ENCODE measurements at regions not wholly inside any gene's neighbourhood (a gene's known extent, or its start where the extent isn't known, plus 50 kb on each side); places are given as distances from the start of the nearest gene placed in this dataset.

DNA sequence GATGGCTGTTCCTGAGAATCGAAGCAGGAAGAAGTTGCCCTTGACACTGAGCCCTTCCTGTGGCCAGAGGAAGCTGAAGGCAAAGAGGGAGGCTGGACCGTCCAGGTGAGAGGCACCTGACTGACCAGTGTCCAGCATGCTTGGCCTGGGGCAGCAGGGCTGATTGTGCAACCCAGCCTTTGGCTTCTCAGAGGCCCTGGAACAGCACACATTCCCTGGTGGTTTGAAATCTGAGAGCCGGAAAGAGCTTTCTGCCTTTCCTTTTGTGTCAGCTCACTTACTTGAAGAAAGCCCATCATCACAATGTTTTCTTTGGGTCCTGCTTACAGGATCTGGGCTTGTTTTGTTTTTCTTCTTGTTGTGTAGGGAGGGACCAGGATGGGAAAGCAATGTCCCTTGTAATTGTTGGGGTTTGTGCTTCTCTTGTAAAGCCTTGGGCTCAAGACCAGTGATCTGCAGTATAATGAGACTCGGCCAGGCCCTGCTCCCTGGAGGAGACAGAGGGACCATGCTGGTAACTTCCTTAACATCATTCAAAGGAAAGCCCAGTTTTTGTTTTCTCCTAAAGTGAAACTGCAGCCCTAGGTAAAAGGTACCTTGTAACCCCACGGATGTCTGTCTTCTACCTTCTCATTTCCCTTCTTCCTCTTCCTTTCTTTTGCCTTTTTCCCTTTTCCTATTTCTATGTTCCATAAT, 213.7 kb downstream of the NXNL2 start:
- ChIA-PET CTCF (interaction anchor here (0.6 kb wide), 2 partner anchors 125 to 734 kb away, joined by 3 to 7 read pairs; no protein-coding TSS in a partner anchor), POLR2A (ENCODE audit: low non-redundant PET) (interaction anchor here (0.5 kb wide), 1 partner anchor 803 kb away, joined by 8 read pairs; no protein-coding TSS in a partner anchor)
- DNase-seq (ENCODE audit: low spot score) = no peak
- no peak overlapping the region for H3K27ac ChIP-seq
- TF ChIP-seq, protein P1, sequence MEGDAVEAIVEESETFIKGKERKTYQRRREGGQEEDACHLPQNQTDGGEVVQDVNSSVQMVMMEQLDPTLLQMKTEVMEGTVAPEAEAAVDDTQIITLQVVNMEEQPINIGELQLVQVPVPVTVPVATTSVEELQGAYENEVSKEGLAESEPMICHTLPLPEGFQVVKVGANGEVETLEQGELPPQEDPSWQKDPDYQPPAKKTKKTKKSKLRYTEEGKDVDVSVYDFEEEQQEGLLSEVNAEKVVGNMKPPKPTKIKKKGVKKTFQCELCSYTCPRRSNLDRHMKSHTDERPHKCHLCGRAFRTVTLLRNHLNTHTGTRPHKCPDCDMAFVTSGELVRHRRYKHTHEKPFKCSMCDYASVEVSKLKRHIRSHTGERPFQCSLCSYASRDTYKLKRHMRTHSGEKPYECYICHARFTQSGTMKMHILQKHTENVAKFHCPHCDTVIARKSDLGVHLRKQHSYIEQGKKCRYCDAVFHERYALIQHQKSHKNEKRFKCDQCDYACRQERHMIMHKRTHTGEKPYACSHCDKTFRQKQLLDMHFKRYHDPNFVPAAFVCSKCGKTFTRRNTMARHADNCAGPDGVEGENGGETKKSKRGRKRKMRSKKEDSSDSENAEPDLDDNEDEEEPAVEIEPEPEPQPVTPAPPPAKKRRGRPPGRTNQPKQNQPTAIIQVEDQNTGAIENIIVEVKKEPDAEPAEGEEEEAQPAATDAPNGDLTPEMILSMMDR (conservative IDR thresholded peaks at IDR 0.05; ENCODE audit: low read depth) = no peak

DNA sequence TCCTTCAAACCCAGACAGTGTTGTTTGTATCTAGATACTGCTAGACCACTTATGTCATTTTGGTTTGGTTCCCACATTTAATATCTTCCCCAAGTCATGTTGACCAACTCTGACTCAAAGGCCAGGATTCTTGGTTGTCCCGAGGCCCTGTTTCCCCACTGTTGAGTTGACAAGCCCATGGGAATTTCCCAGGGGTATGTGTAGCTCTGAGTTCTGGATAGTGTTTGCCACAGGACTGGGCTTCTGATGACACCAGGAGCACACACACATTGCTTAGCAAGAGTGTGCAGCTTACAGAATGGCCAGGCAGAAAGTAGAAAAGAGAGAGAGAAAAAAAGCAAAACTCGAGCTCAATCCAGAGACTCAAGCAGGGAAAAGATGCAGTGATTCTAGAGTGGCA, 214.4 kb downstream of the NXNL2 start:
- TF ChIP-seq, protein P1 (conservative IDR thresholded peaks at IDR 0.05; ENCODE audit: low read depth) = no peak
- no peak overlapping the region for H3K27ac ChIP-seq
- ChIA-PET POLR2A (ENCODE audit: low non-redundant PET) (no interaction called here), CTCF (interaction anchor here (0.6 kb wide), 2 partner anchors 11 to 30 kb away, joined by 3 to 4 read pairs; no protein-coding TSS in a partner anchor)
- DNase-seq (ENCODE audit: low spot score) = no peak

DNA sequence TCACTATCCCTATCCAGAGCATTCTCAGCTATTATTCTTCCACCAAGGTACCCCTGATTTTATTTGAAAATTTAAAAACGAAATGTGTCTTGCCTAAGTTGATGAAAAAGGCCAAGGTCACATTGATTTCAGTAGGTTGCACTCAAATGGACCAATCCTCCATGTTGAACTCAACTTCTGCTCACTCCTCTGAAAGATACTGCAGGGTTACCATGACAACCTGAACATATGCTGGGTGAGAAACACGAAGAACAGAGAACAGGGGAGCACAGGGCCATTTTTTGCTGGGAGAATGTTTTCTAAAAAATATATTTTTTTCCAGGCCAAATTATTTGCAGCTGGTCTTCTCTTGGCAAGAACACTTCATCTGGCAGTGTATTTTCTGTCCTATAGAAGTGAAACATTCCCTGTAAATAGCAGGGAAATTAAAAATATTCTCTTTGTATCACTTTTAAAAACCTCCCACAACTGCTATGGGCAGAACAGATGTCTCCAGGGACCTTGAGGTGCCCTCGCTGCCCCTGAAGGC, 215.9 kb downstream of the NXNL2 start:
- POLR2A ChIA-PET (ENCODE audit: low non-redundant PET) = no interaction called here
- TF ChIP-seq, protein P1 (conservative IDR thresholded peaks at IDR 0.05; ENCODE audit: low read depth) = no peak
- CTCF ChIA-PET = interaction anchor here (0.7 kb wide), 1 partner anchor 121 kb away, joined by 3 read pairs; no protein-coding TSS in a partner anchor
- DNase-seq (ENCODE audit: low spot score) = no peak
- no peak overlapping the region for H3K27ac ChIP-seq

DNA sequence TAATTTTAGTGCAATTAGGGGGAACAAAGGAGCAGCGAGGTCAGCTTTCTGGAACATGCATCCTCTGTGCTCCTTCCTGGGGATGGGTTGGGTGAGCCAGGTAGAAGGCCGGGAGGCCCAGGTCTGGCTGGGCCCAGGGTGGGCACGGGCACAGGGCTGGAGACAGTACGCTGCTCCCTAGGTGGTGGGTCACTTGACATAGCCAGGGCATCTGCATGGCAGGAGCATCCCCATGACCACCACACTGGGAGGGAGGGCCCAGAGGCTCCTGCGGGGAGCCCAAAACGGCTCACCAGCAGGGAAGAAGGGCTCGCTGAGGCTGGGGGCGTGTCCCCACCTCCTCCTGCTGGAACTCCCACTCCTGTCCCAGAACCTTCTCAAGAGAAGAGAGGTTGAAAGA, 216.8 kb downstream of the NXNL2 start:
- TF ChIP-seq, protein P1 (conservative IDR thresholded peaks at IDR 0.05; ENCODE audit: low read depth) = no peak
- CTCF ChIA-PET = no interaction called here
- POLR2A ChIA-PET (ENCODE audit: low non-redundant PET) = no interaction called here
- H3K27ac ChIP-seq = no peak overlapping the region
- DNase-seq (ENCODE audit: low spot score) = no peak

DNA sequence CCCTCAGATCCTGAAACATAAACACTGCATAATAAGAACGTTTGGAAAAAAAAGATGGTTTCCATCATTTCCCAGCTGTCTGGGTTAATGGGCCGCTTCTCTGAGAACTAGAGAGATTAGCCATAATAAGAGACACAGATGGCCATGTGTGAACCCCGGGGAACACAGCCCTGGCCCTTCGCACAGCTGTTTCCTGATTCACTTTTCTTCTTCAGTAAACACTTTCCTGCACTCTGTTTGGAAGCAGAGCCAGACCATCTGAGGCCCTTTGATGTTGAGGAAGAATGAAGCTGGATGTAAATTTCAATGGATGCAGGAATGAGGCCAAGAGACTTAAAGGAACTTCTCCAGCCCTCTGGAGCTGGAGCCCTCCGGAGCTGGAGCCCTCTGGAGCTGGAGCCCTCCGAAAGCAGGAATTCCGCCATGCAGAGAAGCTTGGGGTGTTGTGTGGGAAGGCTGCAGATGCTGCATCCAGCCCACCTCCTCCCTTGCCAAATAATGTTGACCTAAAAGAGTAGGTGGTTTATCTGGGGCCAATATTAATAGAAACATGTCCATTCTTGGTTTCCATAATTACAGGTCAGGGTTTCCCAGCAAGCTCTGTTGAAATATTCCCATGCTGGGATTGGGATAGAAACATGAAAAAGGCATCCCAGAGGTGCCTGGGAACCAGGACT, 218.9 kb downstream of the NXNL2 start:
- ChIA-PET POLR2A (ENCODE audit: low non-redundant PET) (no interaction called here), CTCF (no interaction called here)
- TF ChIP-seq, protein P1 (conservative IDR thresholded peaks at IDR 0.05; ENCODE audit: low read depth) = no peak
- no peak overlapping the region for H3K27ac ChIP-seq
- DNase-seq (ENCODE audit: low spot score) = no peak

DNA sequence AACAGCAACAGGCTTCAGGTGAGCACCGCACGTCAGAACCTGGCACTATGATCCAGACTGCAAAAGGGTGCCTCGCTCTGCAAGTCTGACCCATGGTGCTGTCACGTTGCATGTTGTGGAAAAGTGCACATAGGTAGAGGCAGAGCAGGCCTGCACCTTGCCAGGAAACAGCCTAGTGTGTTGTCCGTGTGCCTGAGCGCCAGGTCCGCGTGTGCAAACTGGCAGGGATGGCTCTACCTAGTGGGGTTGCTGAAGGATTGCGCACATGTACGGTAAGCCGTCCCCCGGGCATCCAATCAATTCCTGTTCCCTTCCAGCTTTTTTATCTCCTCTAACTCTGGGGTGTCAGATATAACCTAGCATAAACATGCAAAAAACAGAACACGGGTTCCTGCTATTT, 219.5 kb downstream of the NXNL2 start:
- POLR2A ChIA-PET (ENCODE audit: low non-redundant PET) = no interaction called here
- no peak overlapping the region for H3K27ac ChIP-seq
- TF ChIP-seq, protein P1 (conservative IDR thresholded peaks at IDR 0.05; ENCODE audit: low read depth) = no peak
- CTCF ChIA-PET = no interaction called here
- DNase-seq (ENCODE audit: low spot score) = no peak

Measured in RWPE1 (cell line).